Posterior cingulate gyrus (tissue), 11 donors: ENCODE measurements at regions not wholly inside any gene's neighbourhood (a gene's known extent, or its start where the extent isn't known, plus 50 kb on each side); places are given as distances from the start of the nearest gene placed in this dataset.
"Not testable (repeated sequence)": the region's sequence is repeated elsewhere in the genome, so short reads cannot be mapped to it uniquely, and the experiment has no call there.

Source experiments
- DNase-seq, 10 donors: peaks; one replicate each; pipeline versions ENCODE4 v3.0.0 to v3.0.0-alpha.2; 2020 to 2021; ENCODE audit warnings: mixed read lengths in 3 of 10
- intact Hi-C: fragments of 100-400 bp; cut with DNase I; formaldehyde crosslinking; loops from one replicate; pipeline ENCODE4 v1.15.1; 2023

GRCh38 chrX:153266140-153266539, 55.4 kb downstream of the PNMA6F start:
- DNase-seq = peak in 1 of 10 donors; percentile 35
- intact Hi-C loops = not testable (repeated sequence)

- intact Hi-C loops, DNase-seq: not testable (repeated sequence)
Observed at GRCh38 chrX:153260468-153260867, 61.1 kb downstream of the PNMA6F start.

- DNase-seq, intact Hi-C loops: not testable (repeated sequence)
Observed at GRCh38 chrX:153253239-153253638, 68.3 kb downstream of the PNMA6F start.

- intact Hi-C loops = not testable (repeated sequence)
- DNase-seq = peak in 2 of 10 donors; percentile 33 to 62
Observed at GRCh38 chrX:153252378-153253129, 69.0 kb downstream of the PNMA6F start.

GRCh38 chrX:153251952-153252351, 69.6 kb downstream of the PNMA6F start:
- intact Hi-C loops = not testable (repeated sequence)

GRCh38 chrX:153250762-153251161, 70.8 kb downstream of the PNMA6F start:
- intact Hi-C loops = not testable (repeated sequence)

More at GRCh38 chrX:153251952-153252351, 69.6 kb downstream of the PNMA6F start:
- peak in 1 of 10 donors; percentile 80 for DNase-seq

DNA sequence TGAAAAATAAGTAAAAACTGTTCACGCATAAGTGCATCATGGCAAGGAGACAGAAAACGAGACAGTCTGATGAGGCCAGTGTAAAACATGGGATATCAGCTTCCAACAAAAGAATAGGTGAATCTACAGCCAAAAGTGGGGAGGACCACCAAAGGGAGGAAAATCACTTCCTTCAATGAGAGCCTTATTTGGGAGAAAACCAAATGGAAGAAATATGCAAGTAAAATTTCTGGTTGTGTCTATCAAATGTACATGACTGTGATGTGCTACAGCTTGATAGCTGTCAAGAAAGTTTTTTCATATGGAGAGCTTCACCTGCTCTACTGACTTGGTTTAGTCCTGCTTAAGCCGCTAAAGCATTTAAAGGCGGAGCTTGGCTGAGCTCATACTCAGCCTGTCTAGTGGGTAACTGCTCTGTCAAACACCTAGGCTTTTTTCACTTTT, 66.2 kb downstream of the MAGEA1 start:
- DNase-seq = no peak
- intact Hi-C loops = no loop called here

More at GRCh38 chrX:153250762-153251161, 70.8 kb downstream of the PNMA6F start:
- not testable (repeated sequence) for DNase-seq

- intact Hi-C loops = no loop called here
- no peak for DNase-seq
Observed at GRCh38 chrX:153244767-153245166, 65.7 kb downstream of the MAGEA1 start.

DNA sequence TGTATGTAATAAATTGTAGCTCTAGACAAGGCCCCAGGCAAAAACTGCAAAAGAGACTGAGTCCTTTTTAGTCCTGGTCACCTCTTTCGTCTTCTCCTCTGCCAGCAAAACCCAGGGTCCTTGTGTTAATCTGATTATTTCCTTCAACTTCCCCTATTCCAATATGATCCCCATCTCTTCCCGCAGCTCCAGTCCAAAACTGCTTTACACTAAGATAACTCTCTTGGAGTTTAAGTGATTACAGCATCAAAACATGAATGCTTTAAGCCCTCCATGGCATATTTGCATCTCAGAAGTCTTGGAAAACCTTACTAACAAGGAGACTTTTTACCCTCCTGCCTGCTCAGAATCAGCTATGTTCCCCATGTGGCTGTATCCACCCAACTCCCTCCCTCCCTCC, 59.3 kb downstream of the MAGEA1 start:
- intact Hi-C loops = no loop called here
- no peak for DNase-seq
